Neural cell (in vitro differentiated cells): ENCODE measurements at regions not wholly inside any gene's neighbourhood (a gene's known extent, or its start where the extent isn't known, plus 50 kb on each side); places are given as distances from the start of the nearest gene placed in this dataset.

ENCODE experiments used
- H2AFZ ChIP-seq: fragments of 200-600, 300-800 bp; sonication (generic), shearing (Covaris generic); 2 replicates; pipeline ENCODE4 v1.6.0; 2014; ENCODE audit warnings: low read depth, mild to moderate bottlenecking, antibody characterized with exemption, low read length, moderate library complexity
- H3F3A ChIP-seq: fragments of 200-600 bp; shearing (Covaris generic); 2 replicates; pipeline ENCODE4 v1.6.1; 2016; ENCODE audit warnings: mild to moderate bottlenecking, moderate library complexity, mixed read lengths, antibody characterized with exemption, low read length; ENCODE audit not compliant: insufficient read depth, poor library complexity, severe bottlenecking
- H3K27ac ChIP-seq: fragments of 200-600, 300-800 bp; sonication (generic), shearing (Covaris generic); 2 replicates; pipeline ENCODE4 v1.5.1; 2014; ENCODE audit warnings: mild to moderate bottlenecking, low read length, moderate library complexity
- H3K27me3 ChIP-seq: fragments of 300-800, 200-600 bp; sonication (generic), shearing (Covaris generic); 2 replicates; pipeline ENCODE4 v1.6.0; 2014; ENCODE audit warnings: mild to moderate bottlenecking, low read depth, low read length, moderate library complexity; ENCODE audit not compliant: insufficient read depth
- H3K36me3 ChIP-seq: fragments of 300-800, 200-600 bp; sonication (generic), shearing (Covaris generic); 2 replicates; pipeline ENCODE4 v1.5.1; 2014; ENCODE audit warnings: mild to moderate bottlenecking, antibody characterized with exemption, low read length, moderate library complexity; ENCODE audit not compliant: insufficient read depth
- H3K4me2 ChIP-seq: fragments of 300-800, 200-600 bp; sonication (generic), shearing (Covaris generic); 2 replicates; pipeline ENCODE4 v1.6.0; 2014; ENCODE audit warnings: mild to moderate bottlenecking, low read length
- H3K4me3 ChIP-seq: fragments of 300-800, 200-600 bp; sonication (generic), shearing (Covaris generic); 2 replicates; pipeline ENCODE4 v1.5.1; 2014; ENCODE audit warnings: mild to moderate bottlenecking, low read length, moderate library complexity
- H3K79me2 ChIP-seq: fragments of 200-600 bp; shearing (Covaris generic); replicated peaks from 2 replicates; pipeline ENCODE4 v1.6.0; 2014; ENCODE audit warnings: mild to moderate bottlenecking, low read length, moderate library complexity; ENCODE audit not compliant: insufficient read depth
- H3K9ac ChIP-seq: fragments of 300-800, 200-600 bp; sonication (generic), shearing (Covaris generic); 2 replicates; pipeline ENCODE4 v1.6.1; 2016; ENCODE audit warnings: mild to moderate bottlenecking, low read length, mixed read lengths
- H3K9me2 ChIP-seq: fragments of 200-600 bp; shearing (Covaris generic); 2 replicates; pipeline ENCODE4 v1.6.1; 2016; ENCODE audit warnings: mild to moderate bottlenecking, low read length, mixed read lengths; ENCODE audit not compliant: insufficient read depth
- H3K9me3 ChIP-seq: fragments of 200-600, 300-800 bp; sonication (generic), shearing (Covaris generic); 2 replicates; pipeline ENCODE4 v1.6.1; 2016; ENCODE audit warnings: mild to moderate bottlenecking, mixed run types, low read length, moderate library complexity, mixed read lengths
- H4K20me1 ChIP-seq: fragments of 200-600 bp; shearing (Covaris generic); 2 replicates; pipeline ENCODE4 v1.6.1; 2016; ENCODE audit warnings: mild to moderate bottlenecking, mixed run types; ENCODE audit not compliant: insufficient read depth
- CTCF ChIP-seq: fragments of 450-650 bp; IDR thresholded peaks from 2 replicates; pipeline ENCODE4 v1.5.1; 2014; ENCODE audit warnings: antibody characterized with exemption, mild to moderate bottlenecking, moderate library complexity; ENCODE audit not compliant: poor library complexity, severe bottlenecking
- EP300 ChIP-seq: fragments of 450-650 bp; conservative IDR thresholded peaks from 2 replicates; pipeline ENCODE4 v1.6.1; 2014; ENCODE audit warnings: antibody characterized with exemption, mild to moderate bottlenecking, moderate library complexity; ENCODE audit not compliant: poor library complexity, severe bottlenecking
- EZH2 ChIP-seq: fragments of 200-600, 300-800 bp; shearing (Covaris generic), sonication (generic); IDR thresholded peaks from 2 replicates; pipeline ENCODE4 v1.6.1; 2014; ENCODE audit warnings: antibody characterized with exemption, low read length, borderline replicate concordance, mild to moderate bottlenecking; ENCODE audit not compliant: insufficient read depth, poor library complexity, severe bottlenecking
- MXI1 ChIP-seq: fragments of 450-650 bp; conservative IDR thresholded peaks from 2 replicates; pipeline ENCODE4 v1.6.1; 2014; ENCODE audit warnings: antibody characterized with exemption, mild to moderate bottlenecking; ENCODE audit not compliant: poor library complexity, severe bottlenecking
- POLR2AphosphoS5 ChIP-seq: IDR thresholded peaks from 2 replicates; pipeline ENCODE4 v1.6.1; 2012
- RAD21 ChIP-seq: fragments of 450-650 bp; conservative IDR thresholded peaks from 2 replicates; pipeline ENCODE4 v1.6.1; 2014; ENCODE audit warnings: antibody characterized with exemption, mild to moderate bottlenecking, moderate library complexity
- REST ChIP-seq: IDR thresholded peaks from 2 replicates; pipeline ENCODE4 v1.6.1; 2012; ENCODE audit warnings: borderline replicate concordance
- SMC3 ChIP-seq: fragments of 450-650 bp; conservative IDR thresholded peaks from 2 replicates; pipeline ENCODE4 v1.6.1; 2014; ENCODE audit warnings: antibody characterized with exemption, mild to moderate bottlenecking, moderate library complexity; ENCODE audit not compliant: poor library complexity
- TAF1 ChIP-seq: IDR thresholded peaks from 2 replicates; pipeline ENCODE4 v1.6.1; 2012; ENCODE audit warnings: low read depth

- Histone ChIP-seq H2AFZ (no peak overlapping the region), H3K36me3 (no peaks in the 10 kb centered on the region), H4K20me1 (no peaks in the 10 kb centered on the region), H3K9me3 (no peaks in the 10 kb centered on the region), H3F3A (no peaks in the 10 kb centered on the region), H3K4me2 (no peak overlapping the region), H3K27ac (no peak overlapping the region), H3K27me3 (no peaks in the 10 kb centered on the region), H3K79me2 (no peaks in the 10 kb centered on the region), H3K9me2 (no peaks in the 10 kb centered on the region), H3K4me3 (no peak overlapping the region), H3K9ac (no peak overlapping the region)
- TF ChIP-seq TAF1 (no peak), CTCF (no peak), REST (no peak), SMC3 (no peak), RAD21 (no peak), MXI1 (no peak), EP300 (no peak), EZH2 (no peak), POLR2AphosphoS5 (no peak)
Measured at GRCh38 chr20:23240519-23240918, 110.1 kb upstream of the NXT1 start.

GRCh38 chr20:23237201-23237600, 113.4 kb upstream of the NXT1 start:
- TF ChIP-seq POLR2AphosphoS5 (no peak), EP300 (no peak), REST (no peak), SMC3 (no peak), RAD21 (no peak), CTCF (no peak), MXI1 (no peak)
- H3K9me2 ChIP-seq: no peaks in the 10 kb centered on the region

More at GRCh38 chr20:23237201-23237600, 113.4 kb upstream of the NXT1 start:
- H3K27me3 ChIP-seq: no peaks in the 10 kb centered on the region
- no peak overlapping the region for H3K4me2 ChIP-seq
- H2AFZ ChIP-seq: no peak overlapping the region
- no peaks in the 10 kb centered on the region for H4K20me1 ChIP-seq
- no peak overlapping the region for H3K4me3 ChIP-seq
- no peaks in the 10 kb centered on the region for H3K9me3 ChIP-seq
- H3K36me3 ChIP-seq: no peaks in the 10 kb centered on the region
- no peaks in the 10 kb centered on the region for H3F3A ChIP-seq
- no peak overlapping the region for H3K27ac ChIP-seq
- H3K79me2 ChIP-seq: no peaks in the 10 kb centered on the region
- no peak overlapping the region for H3K9ac ChIP-seq
